Right cardiac atrium (tissue), 5 donors: ENCODE measurements at regions not wholly inside any gene's neighbourhood (a gene's known extent, or its start where the extent isn't known, plus 50 kb on each side); places are given as distances from the start of the nearest gene placed in this dataset.

Source experiments
- ATAC-seq, 2 donors: fragments of 200-7000 bp; cut with Tn5 transposase; one replicate each; pipeline versions ENCODE4 v1.8.0 to v1.9.1; 2020; ENCODE audit warnings: moderate library complexity in 2 of 2, mild to moderate bottlenecking in 1 of 2
- DNase-seq, 3 donors: peaks; one replicate each; pipeline ENCODE4 v3.0.0-alpha.2; 2020
- H3K27ac ChIP-seq: one replicate; pipeline ENCODE4 v1.5.1; 2013; ENCODE audit warnings: mild to moderate bottlenecking, low read length, control low read depth, moderate library complexity
- H3K27me3 ChIP-seq: one replicate; pipeline ENCODE4 v1.6.1; 2013; ENCODE audit not compliant: control insufficient read depth, insufficient read depth
- H3K4me1 ChIP-seq: one replicate; pipeline ENCODE4 v1.6.1; 2013; ENCODE audit warnings: low read length; ENCODE audit not compliant: control insufficient read depth, insufficient read depth
- H3K4me3 ChIP-seq: one replicate; pipeline ENCODE4 v1.5.1; 2013; ENCODE audit warnings: low read length, control low read depth
- H3K9me3 ChIP-seq: one replicate; pipeline ENCODE4 v1.6.1; 2013; ENCODE audit warnings: low read length; ENCODE audit not compliant: control insufficient read depth
- WGBS: extraction: QIAGEN DNeasy Blood & Tissue Kit; methylation state at CpG from one replicate; pipeline ENCODE4 v1.1.7; 2013; 5-methylcytosine and 5-hydroxymethylcytosine counted together
- intact Hi-C, 4 donors: fragments of 100-400 bp; cut with DNase I; formaldehyde crosslinking; loops; one replicate each; pipeline versions ENCODE4 v1.11.0 to v1.14.0; 2022 to 2023
- donor health status: healthy with polysubstance abuse.
- donor health status: DM: no; HTN: yes; CAD: no.
- donor health status: DM: no; HTN: no; CAD: no.
- donor health status: DM: no; HTN: yes; CAD: no; lungs with severe emphysema.
- donor health status: DM: yes; HTN: yes; CAD: no.

- intact Hi-C loops = no loop called here
- Histone ChIP-seq H3K4me3 (no peak overlapping the region), H3K4me1 (no peaks in the 10 kb centered on the region), H3K27ac (no peak overlapping the region), H3K27me3 (peaks cover 2% of the 10 kb centered on the region), H3K9me3 (no peaks in the 10 kb centered on the region)
- DNase-seq = no peak
- no peak for ATAC-seq
- WGBS = 76% methylated on average over 4 of the region's 4 CpGs
Observed at GRCh38 chr21:38596264-38597042, 98.2 kb upstream of the ERG start.

GRCh38 chr21:38597421-38597820, 99.1 kb upstream of the ERG start:
- Histone ChIP-seq H3K27ac (no peak overlapping the region), H3K4me1 (no peaks in the 10 kb centered on the region), H3K9me3 (no peaks in the 10 kb centered on the region), H3K27me3 (no peaks in the 10 kb centered on the region), H3K4me3 (no peak overlapping the region)
- ATAC-seq (no peak), DNase-seq (no peak)
- intact Hi-C loops = no loop called here
- 20% methylated on average over 2 of the region's 2 CpGs for WGBS

- Histone ChIP-seq H3K27ac (no peak overlapping the region), H3K4me1 (no peaks in the 10 kb centered on the region), H3K4me3 (no peak overlapping the region), H3K27me3 (no peaks in the 10 kb centered on the region), H3K9me3 (no peaks in the 10 kb centered on the region)
- ATAC-seq (no peak), DNase-seq (no peak)
- 64% methylated on average over 5 of the region's 5 CpGs for WGBS
- intact Hi-C loops = no loop called here
Observed at GRCh38 chr21:38598413-38598812, 100.1 kb upstream of the ERG start.

GRCh38 chr21:38599381-38599975, 101.2 kb upstream of the ERG start:
- DNase-seq (no peak), ATAC-seq (no peak)
- Histone ChIP-seq H3K9me3 (no peaks in the 10 kb centered on the region), H3K27ac (no peak overlapping the region), H3K4me3 (no peak overlapping the region), H3K4me1 (no peaks in the 10 kb centered on the region), H3K27me3 (no peaks in the 10 kb centered on the region)
- intact Hi-C loops = no loop called here
- WGBS = 63% methylated on average over 8 of the region's 8 CpGs

GRCh38 chr21:38600106-38600505, 101.8 kb upstream of the ERG start:
- no peaks in the 10 kb centered on the region for H3K27me3 ChIP-seq
- intact Hi-C loops = no loop called here
- DNase-seq (no peak), ATAC-seq (no peak)
- no peak overlapping the region for H3K4me3 ChIP-seq
- no peaks in the 10 kb centered on the region for H3K4me1 ChIP-seq
- WGBS = 94% methylated on average over 7 of the region's 7 CpGs
- no peaks in the 10 kb centered on the region for H3K9me3 ChIP-seq
- no peak overlapping the region for H3K27ac ChIP-seq

GRCh38 chr21:38605236-38605635, 107.0 kb upstream of the ERG start:
- no peaks in the 10 kb centered on the region for H3K27me3 ChIP-seq
- intact Hi-C loops = no loop called here
- ATAC-seq (no peak), DNase-seq (no peak)
- no peaks in the 10 kb centered on the region for H3K4me1 ChIP-seq
- WGBS = 75% methylated on average over 3 of the region's 3 CpGs
- H3K9me3 ChIP-seq = no peaks in the 10 kb centered on the region
- no peak overlapping the region for H3K4me3 ChIP-seq
- H3K27ac ChIP-seq = no peak overlapping the region

- no peak for DNase-seq
- no peak for ATAC-seq
- 78% methylated on average over 4 of the region's 4 CpGs for WGBS
- no peaks in the 10 kb centered on the region for H3K4me1 ChIP-seq
- no peaks in the 10 kb centered on the region for H3K9me3 ChIP-seq
- intact Hi-C loops = no loop called here
- no peak overlapping the region for H3K4me3 ChIP-seq
- H3K27me3 ChIP-seq = no peaks in the 10 kb centered on the region
- H3K27ac ChIP-seq = no peak overlapping the region
Observed at GRCh38 chr21:38609580-38609979, 111.3 kb upstream of the ERG start.

GRCh38 chr21:38610623-38611251, 112.5 kb upstream of the ERG start:
- no peak for ATAC-seq
- 74% methylated on average over 9 of the region's 9 CpGs for WGBS
- Histone ChIP-seq H3K4me1 (no peaks in the 10 kb centered on the region), H3K9me3 (no peaks in the 10 kb centered on the region), H3K27ac (no peak overlapping the region), H3K27me3 (no peaks in the 10 kb centered on the region), H3K4me3 (no peak overlapping the region)
- intact Hi-C loops = no loop called here
- DNase-seq = no peak

- no peak for ATAC-seq
- H3K4me1 ChIP-seq = no peaks in the 10 kb centered on the region
- intact Hi-C loops = no loop called here
Observed at GRCh38 chr21:38611277-38611676, 113.0 kb upstream of the ERG start.

GRCh38 chr21:38613686-38614085, 115.4 kb upstream of the ERG start:
- WGBS = 91% methylated on average over 6 of the region's 6 CpGs
- Histone ChIP-seq H3K27ac (no peak overlapping the region), H3K4me1 (no peaks in the 10 kb centered on the region), H3K9me3 (no peaks in the 10 kb centered on the region), H3K27me3 (no peaks in the 10 kb centered on the region), H3K4me3 (no peak overlapping the region)
- DNase-seq = no peak
- no peak for ATAC-seq
- intact Hi-C loops = no loop called here

More at GRCh38 chr21:38611277-38611676, 113.0 kb upstream of the ERG start:
- Histone ChIP-seq H3K4me3 (no peak overlapping the region), H3K27ac (no peak overlapping the region), H3K27me3 (no peaks in the 10 kb centered on the region), H3K9me3 (no peaks in the 10 kb centered on the region)
- DNase-seq = no peak
- WGBS = 74% methylated on average over 8 of the region's 8 CpGs

- 87% methylated on average over 5 of the region's 5 CpGs for WGBS
- intact Hi-C loops = no loop called here
- Histone ChIP-seq H3K9me3 (no peaks in the 10 kb centered on the region), H3K4me3 (no peak overlapping the region), H3K4me1 (no peaks in the 10 kb centered on the region), H3K27me3 (no peaks in the 10 kb centered on the region), H3K27ac (no peak overlapping the region)
- ATAC-seq (no peak), DNase-seq (no peak)
Observed at GRCh38 chr21:38614558-38614957, 116.3 kb upstream of the ERG start.
